ENCODE measurements at regions not wholly inside any gene's neighbourhood (a gene's known extent, or its start where the extent isn't known, plus 50 kb on each side); places are given as distances from the start of the nearest gene placed in this dataset.

DNA sequence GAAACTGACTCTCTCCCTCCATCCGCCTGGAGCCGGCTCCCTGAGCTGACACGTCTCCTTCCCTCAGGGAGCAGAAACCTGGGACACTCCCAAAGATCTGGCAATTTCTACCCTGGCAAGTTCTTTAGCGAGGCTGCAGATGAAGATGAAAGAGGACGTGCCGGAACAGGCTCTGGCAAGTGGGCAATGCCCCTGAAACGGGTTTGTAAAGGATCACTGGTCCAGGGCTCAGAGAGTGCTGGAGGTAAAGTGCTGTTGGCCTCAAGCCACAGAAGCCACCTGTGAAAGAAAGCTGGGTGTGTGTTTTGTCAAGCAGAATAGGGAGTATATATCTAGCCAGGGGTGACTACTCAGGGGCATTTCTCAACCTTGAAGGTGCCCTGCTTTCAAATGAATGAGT is 131.4 kb upstream of the ATP6AP2 start:
- no peak for DNase-seq

DNA sequence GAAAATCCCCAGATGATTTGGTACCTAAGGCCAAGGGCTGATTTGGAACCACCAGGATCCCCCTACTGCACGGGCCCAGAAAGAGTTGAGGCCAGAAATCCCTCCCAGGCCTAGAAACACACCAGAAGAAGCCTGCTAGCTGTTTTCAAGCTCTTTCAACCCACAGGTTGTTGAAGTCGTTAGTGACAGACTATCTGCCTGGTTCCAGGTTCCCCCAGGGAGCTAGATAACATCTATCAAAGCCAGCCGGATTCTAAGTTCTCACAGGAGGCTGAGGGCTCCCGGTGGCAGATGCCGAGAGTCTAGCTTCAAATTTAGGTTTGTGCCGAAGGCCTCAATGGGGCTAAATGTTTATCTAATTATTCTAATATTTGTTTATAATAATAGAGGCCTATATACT is 132.0 kb upstream of the ATP6AP2 start:
- no peak for DNase-seq

DNA sequence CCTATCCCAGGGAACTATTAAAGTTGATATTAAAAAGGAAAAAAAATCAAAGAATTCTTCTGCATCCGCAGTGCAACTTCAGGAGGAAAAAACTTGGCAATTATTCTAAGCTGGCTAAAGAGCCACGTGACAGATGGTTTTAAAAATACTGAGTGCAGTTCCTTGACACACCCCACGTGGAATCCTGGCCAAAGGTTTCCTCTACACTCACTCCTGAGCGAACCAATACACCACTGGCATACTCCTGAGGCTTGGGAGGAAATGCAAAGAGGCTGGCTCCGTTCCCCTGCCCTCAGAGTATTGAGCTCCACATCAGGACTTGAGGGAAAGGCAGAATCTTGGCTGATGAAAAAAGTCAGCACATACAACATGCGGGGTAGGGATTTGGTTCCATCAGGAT is 133.8 kb upstream of the ATP6AP2 start:
- DNase-seq = no peak

DNA sequence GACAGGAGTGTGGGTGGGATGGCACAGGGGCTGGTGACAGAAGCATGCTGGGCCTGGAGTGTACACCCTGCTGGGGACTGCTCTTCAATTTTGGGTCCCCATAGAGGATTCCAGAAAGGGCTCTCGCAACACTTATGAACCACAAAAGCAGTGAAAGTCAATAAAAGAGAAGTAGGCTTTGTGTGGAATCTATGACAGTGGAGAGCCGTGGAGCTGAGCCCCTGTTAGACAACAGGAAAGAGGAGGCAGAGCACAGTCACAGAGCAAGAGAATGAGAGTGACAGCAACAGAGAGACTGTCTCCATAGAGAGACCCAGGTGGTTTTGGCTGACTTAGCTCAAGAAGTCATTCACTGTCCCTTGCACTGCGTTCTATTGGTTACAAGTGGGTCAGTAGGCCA is 135.1 kb upstream of the ATP6AP2 start:
- DNase-seq = no peak

DNA sequence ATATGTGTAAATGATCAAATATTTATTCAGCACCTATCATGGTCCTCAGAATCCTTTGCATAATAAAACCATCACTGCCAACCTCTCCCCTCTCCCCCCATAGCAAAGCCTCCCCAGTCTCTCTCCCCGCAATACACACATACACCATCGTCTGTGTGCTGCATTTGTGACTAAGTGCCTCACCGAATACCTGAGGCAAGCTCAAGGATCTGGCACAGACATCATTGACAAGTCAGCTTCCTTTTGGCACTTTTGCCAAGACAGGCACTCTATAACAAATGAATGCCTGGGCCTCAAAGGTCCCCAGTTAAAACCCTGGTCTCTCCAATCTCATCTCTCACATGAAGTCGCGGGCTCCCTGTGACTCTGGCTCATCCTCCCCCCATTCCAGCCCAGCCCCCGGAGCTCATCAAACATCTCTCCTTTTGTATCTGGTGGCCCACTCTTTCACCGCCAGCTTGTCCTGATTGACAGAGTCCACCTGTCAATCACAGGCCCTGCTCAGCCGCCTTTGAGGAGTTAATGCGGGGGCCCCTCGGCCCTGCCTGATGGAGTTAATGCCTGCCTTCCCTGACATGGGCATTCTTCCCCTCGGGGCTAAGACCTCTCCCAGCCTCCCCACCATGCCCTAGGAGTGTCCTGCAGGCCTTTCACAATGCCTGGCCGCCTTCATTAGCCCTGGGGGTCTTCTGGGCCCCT is 135.8 kb upstream of the ATP6AP2 start:
- DNase-seq = no peak

DNA sequence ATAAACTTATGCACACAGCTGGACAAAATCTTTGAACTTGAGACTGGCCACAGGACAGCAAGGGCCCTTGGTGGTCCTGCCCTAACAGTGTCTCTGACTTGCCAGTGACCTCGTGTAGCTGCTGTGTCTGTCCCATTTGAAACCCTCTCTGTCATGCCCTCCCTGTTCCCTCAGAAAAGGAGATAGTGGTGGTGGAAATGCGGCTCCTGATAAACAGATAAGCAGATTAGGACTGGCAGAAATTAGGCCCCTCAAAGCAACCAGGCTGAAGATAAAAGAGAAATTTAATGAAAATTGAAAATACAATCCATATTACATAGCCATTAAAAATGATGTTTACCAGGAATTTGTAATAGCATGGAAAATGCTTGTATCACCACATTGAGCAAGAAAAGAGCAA is 136.6 kb upstream of the ATP6AP2 start:
- no peak for DNase-seq

DNA sequence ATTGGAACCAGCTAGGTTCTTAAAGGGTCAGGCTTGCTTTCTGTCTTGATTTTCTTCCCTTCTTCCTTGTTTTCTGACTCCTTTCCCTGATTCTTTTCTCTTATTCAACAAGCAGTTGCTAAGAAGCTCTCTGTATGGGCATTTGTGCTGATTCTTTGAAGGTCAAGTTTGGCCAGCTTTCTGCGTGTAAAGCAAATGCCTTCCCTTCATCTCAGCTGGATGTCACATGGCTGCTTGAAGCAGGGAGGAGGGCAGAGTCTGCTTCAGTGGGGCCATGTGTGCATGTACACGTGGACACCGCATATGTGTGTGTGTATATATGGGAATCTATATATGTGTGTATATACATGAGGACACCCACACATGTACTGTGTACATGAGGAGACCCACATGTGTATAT is 139.9 kb upstream of the ATP6AP2 start:
- DNase-seq = no peak

DNA sequence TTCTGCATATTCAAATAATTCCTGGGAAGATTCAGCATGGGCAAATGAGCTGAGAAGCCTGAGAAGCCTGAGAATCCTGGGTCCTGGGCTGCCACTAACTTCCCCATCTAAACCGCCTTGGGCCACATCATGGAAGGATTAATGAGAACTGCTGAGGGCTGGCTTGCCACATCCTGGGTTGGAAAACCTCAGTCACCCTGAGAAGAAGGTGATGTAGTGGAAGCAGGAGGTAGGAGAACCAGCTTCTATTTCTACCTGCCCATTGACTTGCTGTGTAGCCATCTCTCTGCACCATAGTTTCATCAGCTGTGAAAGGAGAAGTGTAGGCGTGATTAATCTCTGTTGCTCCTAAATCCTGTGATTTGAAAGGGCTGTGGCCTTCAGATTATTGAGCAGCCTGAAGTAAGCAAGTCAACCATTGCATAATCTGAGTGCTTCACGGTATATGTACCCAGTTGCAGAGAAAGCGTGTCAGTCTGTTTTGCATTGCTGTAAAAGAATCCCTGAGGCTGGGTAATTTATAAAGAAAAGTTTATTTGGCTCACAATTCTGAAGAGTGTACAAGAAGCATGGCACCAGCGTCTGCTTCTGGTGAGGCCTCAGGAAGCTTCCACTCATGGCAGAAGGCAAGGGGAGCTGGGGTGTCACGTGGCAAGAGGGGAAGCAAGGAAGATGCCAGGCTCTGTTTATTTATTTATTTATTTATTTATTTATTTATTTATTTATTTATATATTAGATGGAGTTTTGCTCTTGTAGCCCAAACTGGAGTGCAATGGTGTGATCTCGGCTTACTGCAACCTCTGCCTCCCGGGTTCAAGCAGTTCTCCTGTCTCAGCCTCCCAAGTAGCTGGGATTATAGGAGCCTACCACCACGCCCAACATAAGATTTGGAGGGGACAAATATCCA is 140.9 kb upstream of the ATP6AP2 start:
- DNase-seq = no peak

DNA sequence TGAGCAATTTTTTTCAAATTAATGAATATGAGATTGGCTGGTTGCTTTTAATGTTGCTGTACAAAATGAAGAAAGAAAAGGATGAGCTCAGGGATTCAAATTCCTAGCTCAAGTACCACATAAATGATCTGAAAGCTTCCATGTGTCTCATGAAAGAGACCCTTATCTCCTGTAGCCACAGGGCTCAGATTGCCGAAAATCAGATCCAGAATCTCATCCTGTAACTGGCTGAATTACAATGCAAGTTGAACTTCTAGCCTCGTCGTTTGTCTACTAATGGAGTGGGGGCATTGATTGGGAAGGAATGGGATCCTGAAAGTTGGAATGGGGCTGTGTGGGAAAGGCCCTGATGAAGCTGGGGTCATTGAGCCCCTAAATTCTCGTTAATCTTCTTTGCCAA is 143.4 kb upstream of the ATP6AP2 start:
- DNase-seq = no peak

DNA sequence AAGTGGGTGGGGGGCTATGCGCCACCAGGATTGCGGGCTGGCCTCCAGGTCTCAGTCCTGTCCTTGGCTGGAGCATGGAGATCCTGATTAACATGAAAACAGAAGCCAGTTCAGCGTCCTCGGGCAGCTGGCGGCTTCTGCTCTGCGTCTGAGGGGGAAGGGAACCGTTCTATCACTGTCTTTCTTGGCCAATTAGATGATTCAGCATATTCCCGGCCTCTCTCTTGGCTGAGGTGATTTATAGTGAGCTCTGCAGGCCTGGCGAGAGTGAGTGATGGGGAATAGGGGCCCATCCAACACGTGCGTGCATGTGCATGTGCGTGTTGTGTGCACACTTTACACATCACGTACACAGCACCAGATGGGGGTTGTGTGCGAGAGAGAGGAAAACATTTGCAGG is 145.8 kb upstream of the ATP6AP2 start:
- DNase-seq = peak; percentile 44

DNA sequence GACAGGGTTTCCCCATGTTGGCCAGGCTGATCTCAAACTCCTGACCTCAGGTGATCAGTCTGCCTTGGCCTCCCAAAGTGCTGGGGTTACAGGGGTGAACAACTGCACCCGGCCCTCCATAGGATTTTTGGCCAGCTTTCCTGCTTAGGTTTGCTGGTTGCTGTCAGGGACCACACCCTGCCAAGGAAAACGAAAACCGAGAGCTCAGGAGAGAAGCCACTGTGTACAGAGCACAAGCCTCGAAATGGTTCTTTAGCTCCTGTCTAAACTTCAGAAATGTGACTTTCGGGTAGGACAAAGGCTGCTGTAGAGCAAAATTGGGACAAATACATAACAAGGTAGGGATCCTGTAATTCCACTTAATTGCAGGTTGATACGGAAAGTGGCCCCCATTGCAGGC is 146.3 kb upstream of the ATP6AP2 start:
- no peak for DNase-seq

DNA sequence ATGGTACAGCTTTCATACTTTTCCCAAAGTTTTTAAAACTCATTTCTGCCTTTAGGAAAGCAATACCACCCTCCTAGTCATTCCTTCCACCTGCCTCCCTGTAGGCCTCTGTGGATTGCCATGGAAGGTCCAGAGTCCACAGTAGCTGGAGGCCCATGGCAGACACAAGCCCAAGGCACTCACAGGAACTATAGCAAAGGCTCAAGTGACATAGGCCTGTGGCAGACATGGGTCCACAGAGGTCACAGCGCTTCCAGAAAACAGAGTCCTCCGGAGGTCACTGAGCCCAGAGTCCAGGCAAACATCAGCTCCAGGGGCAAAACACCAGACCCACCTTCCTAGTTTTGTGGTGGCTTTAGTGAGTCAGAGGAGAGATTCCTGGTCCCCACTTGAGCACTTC is 147.6 kb upstream of the ATP6AP2 start:
- no peak for DNase-seq

DNA sequence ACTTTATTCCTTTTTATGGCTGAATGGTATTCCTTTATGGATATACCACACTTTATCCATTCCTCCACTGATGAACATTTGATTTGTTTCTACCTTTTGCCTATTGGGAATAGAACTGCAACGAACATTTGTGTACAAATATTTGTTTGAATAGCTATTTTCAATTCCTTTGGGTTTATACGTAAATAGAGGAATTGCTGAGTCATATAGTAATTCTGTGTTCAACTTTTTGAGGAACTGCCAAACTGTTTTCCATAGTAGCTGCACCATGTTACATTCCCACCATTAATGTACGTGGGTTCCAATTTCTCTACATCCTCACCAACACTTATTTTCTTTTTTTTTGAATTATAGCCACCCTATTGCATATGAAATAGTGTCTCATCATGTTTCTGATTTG is 156.5 kb upstream of the ATP6AP2 start:
- no peak for DNase-seq

DNA sequence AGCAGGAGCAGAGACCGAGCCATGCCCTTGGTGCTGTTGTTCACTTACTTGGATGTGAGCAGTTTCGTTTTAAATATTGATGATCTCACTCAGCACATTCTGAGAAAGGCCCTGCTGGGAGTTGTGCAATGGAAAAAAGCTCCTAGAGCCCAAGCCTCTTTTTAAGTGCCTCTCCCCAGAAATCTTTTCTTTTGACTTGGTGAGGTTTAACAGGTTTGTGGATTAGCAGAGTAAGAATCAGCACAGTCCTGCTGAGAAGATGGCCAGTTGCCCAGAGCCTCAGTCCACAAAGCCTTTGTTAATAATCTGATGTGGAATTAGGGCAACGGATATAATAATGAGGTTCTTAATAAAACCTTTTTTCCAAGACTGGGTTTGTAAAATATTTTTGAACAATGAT is 157.5 kb upstream of the ATP6AP2 start:
- no peak for DNase-seq

DNA sequence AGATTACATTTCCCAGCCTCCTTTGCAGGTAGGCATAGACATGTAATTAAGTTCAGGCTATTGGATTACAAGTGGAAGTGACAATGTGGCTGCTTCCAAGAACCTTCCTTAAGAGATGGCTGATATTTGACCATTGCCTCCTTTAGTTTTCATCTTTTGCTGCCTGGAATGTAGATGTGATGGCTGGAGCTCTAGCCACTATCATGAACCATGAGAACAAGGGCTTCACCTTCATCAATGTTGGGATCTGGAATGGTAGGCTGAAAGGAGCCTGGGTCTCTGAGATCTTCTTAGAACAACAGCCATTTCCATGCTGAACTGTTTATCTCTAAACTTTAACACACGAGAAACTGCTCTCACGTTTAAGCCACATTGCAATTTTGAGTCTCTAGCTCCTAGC is 158.7 kb upstream of the ATP6AP2 start:
- DNase-seq = no peak

DNA sequence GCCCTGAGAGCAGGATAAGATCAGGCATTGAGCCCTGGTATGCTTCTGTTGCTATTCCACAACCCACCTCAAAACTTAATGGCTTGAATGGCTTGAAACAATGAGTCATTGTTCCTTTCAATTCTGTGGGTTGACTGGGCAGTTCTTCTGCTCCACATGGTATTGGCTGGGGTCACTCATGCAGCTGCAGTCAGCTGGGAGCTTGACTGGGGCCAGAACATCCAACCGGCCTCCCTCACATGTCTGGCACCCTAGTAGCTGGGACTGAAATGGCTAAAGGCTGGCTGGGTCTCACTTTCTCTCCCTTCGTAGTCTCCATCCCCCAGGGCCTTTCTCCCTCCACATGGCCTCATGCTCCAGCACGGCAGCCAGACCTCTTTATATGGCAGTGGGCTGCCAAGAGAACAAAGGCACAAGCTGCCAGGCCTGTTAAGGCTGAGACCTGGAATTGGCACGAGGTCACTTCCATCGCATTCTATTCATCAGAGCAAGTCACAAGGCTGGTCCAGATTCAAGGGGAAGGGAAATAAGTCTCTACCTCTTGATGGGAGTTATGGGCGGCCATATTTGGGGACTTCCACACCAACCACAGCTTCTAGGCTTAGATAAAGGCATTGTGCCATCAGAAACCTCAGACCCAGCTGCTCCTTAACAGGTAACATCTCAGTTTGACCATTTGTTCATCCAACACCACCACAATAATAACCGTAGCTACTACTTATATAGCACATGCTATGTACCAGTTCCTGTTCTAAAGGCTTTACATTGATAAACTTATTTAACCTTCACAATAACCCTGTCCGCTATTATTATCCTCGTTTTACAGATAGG is 159.7 kb upstream of the ATP6AP2 start:
- no peak for DNase-seq

DNA sequence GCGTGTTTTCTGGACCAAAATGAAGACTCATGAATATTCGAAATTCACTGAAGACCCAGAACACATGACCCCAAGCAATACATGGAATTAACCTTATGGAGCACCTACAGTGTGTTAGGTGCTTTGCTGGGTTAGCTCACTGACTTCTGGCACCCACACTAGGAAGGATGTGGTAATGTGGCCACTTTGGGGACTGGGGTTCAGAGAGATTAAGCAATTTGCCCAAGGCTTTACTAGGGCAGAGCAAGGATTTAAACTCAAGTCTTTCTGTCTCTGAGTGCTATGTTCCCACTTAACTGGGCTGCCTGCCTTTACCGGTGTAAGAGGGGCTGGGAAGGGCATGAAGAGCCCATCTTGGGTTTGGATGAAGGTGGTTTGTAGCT is 162.0 kb upstream of the ATP6AP2 start:
- DNase-seq = no peak

DNA sequence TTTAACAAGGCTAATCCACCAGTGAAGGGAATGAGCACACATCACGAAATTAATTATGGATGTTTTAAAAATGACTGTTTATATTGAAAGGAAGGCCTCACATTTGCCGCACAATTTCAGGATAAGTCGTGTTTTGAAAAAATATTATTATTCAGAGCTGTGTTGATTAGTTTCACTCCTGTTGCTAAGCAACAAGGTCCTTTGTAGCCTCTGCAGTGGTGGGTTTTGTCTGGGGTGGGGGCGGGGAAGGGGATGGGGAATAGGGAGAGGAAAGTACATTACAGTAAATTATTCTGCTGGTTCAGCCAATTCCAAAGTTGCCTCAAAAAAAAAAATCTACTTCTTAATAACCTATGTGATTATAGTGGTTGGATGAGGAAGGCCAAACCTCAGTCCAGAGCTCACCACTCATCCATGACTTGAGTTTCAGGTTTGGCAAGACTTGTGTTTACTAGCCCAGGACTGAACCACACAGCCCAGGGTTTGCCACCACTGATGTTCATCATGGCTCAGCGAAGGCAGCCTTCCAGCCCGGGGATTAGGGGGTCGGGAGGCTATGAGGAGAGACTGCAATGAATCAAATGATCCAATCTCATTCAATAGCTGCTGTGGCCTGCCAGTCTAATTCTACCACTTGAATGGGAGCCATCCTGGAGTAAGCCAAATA is 162.5 kb upstream of the ATP6AP2 start:
- no peak for DNase-seq

DNA sequence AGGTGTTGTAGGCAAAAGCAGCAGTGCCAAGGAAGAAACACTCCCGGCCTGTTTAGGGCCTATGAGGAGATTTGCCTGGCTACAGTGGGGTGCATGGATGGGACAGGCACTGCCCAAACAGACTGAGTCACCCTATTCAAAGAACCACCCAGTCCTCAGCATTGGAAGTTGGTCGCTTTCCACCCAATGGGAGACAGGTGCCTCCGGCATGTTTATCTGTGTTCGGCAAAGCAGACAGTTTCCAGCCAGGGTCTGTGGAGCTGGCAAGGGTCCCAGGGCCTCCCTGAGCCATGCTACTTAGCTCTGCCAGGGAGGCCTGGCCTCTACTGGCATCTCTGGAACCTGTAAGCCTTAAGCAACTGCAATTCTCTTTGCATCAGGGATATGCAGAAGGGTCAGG is 165.1 kb upstream of the ATP6AP2 start:
- DNase-seq = no peak

DNA sequence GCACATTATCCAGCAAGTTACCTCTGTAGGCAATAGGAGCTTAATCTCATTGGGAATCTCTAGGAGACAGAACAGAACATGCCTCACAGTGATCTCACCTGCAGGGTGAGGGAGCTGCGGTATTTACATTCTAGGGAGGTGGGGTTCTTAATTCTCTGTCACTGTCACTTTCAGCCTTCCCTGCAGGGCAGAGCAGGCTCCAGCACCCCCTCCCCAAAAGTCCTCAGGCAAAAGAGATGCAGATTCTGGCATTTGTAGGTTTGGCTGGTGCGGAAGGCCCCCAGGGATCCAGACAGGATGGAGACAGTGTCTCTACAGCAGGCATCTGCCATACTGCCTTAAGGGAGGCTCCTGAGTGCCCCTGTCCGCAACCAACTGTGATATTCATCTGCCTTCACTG is 166.4 kb upstream of the ATP6AP2 start:
- DNase-seq = no peak

DNA sequence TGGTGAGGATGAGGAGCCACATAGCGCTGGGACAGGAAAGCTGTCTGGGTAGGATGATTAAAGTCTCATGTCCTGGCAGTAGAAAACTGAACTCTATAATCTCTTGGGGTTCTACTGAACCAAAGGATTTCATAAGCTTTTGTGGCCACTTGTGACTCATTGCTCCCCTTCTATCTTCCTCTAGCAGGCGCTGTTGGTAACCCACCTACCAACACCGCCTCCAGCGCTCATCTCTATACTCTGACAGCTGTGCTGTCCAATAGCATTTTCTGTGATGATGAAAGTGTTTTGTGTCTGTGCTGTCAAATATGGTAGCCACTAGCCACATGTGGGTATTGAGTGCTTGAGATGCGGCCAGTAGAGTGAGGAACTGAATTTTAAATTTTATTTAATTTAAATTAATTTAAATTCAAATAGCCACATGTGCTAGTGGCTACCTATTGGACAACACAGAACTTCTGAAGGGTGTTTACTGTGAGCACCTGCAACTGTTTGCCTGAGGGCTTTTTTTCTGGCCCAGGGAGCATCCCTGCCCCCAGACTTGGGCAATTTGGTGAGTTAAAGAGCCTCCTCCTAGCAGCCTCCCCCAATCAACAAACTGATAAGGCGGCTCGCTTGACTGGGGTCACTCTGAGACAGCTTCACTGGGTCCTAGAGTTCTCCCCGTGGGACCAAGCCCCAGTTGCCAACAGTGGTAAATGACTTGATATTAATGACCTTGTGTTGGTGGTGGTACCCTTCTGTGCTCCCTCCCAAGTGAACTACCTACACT is 169.2 kb upstream of the ATP6AP2 start:
- no peak for DNase-seq

DNA sequence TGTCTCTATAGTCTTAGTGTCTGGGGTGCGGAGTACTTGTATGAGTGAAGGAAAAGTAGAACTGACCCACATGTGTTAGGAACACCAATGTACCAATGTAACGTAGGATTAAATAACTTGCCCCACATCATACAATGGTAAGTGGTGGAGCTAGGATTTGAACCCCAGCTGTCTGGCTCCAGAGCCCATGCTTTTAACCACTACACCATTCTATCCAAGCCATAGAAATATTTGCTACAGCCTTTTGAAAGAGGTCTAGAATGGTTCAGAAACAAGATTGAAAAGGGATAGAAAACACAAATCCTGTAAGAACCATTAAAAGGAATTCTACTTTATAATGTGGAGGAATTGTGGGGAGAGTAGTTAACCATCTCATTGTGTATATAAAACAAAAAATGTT is 169.9 kb upstream of the ATP6AP2 start:
- DNase-seq = no peak
